Heart left ventricle (tissue), 16 donors: ENCODE measurements at regions not wholly inside any gene's neighbourhood (a gene's known extent, or its start where the extent isn't known, plus 50 kb on each side); places are given as distances from the start of the nearest gene placed in this dataset.

ENCODE experiments used
- ATAC-seq, 4 donors: fragments of 200-7000 bp; cut with Tn5 transposase; one replicate each; pipeline ENCODE4 v1.9.1; 2020 to 2022; ENCODE audit warnings: moderate library complexity in 4 of 4, mild to moderate bottlenecking in 3 of 4, moderate number of reproducible peaks in 1 of 4
- DNase-seq, 5 donors: peaks; one replicate each; pipeline ENCODE4 v3.0.0-alpha.2; 2020
- H3K27ac ChIP-seq, 12 donors: fragments of 200-600 bp; sonication (generic) in 4 of 12; one replicate each; pipeline versions ENCODE4 v1.5.0 to v1.8.0; 2016 to 2022; ENCODE audit warnings: mild to moderate bottlenecking in 2 of 12
- H3K27me3 ChIP-seq, 9 donors: fragments of 200-600 bp; sonication (generic) in 2 of 9; one replicate each; pipeline versions ENCODE4 v1.5.1 to v1.8.0; 2016 to 2022; ENCODE audit warnings: mild to moderate bottlenecking in 3 of 9
- H3K36me3 ChIP-seq, 9 donors: fragments of 200-600 bp; sonication (generic) in 2 of 9; one replicate each; pipeline versions ENCODE4 v1.5.0 to v1.8.0; 2018 to 2022; ENCODE audit warnings: mild to moderate bottlenecking in 2 of 9
- H3K4me1 ChIP-seq, 12 donors: fragments of 200-600 bp; sonication (generic) in 4 of 12; one replicate each; pipeline versions ENCODE4 v1.5.0 to v1.8.0; 2016 to 2022; ENCODE audit warnings: mild to moderate bottlenecking in 3 of 12
- H3K4me3 ChIP-seq, 12 donors: fragments of 200-600 bp; sonication (generic) in 4 of 12; one replicate each; pipeline versions ENCODE4 v1.5.0 to v1.8.0; 2017 to 2022; ENCODE audit warnings: mild to moderate bottlenecking in 9 of 12, moderate library complexity in 4 of 12
- H3K9me3 ChIP-seq, 12 donors: fragments of 200-600 bp; sonication (generic) in 4 of 12; one replicate each; pipeline versions ENCODE4 v1.5.0 to v1.8.0; 2016 to 2022; ENCODE audit warnings: mild to moderate bottlenecking in 1 of 12
- CTCF ChIP-seq, 12 donors: fragments of 200-600 bp; sonication (generic) in 4 of 12; IDR thresholded peaks; one replicate each; pipeline versions ENCODE4 v1.5.0 to v1.8.0; 2018 to 2022; ENCODE audit warnings: antibody characterized with exemption in 12 of 12, mild to moderate bottlenecking in 5 of 12
- POLR2A ChIP-seq, 2 donors: fragments of 450-650 bp; IDR thresholded peaks; one replicate each; pipeline ENCODE4 v1.6.1; 2017; ENCODE audit warnings: antibody characterized with exemption in 2 of 2, mild to moderate bottlenecking in 2 of 2, moderate library complexity in 2 of 2
- WGBS, 4 donors: extraction: QIAGEN DNeasy Blood & Tissue Kit in 2 of 4; methylation state at CpG; one replicate each; pipeline versions ENCODE4 v1.1.5 to v1.1.7; 2013 to 2018; 5-methylcytosine and 5-hydroxymethylcytosine counted together
- intact Hi-C, 10 donors: fragments of 100-400 bp; cut with DNase I; formaldehyde crosslinking; loops; one replicate each; pipeline versions ENCODE4 v1.11.1 to v1.14.2; 2022
- donor health status: ischemic (EF 13 %, LVEDD 7.1; RV severe dilation, severe dysfunction).
- donor health status: healthy with polysubstance abuse.
- donor health status: DM: no; HTN: yes; CAD: no.
- donor health status: DM: no; HTN: no; CAD: no.
- donor health status: ischemic (EF 25% LVEDD 6.9; RV normal size, moderate dysfunction).
- donor health status: ischemic (EF 25% LVEDD 5.7; RV mildly dilated, moderate dysfunction).
- donor health status: healthy.
- donor health status: DM: yes; HTN: yes; CAD: no.
- donor health status: ischemic (EF 35%, LVEDD 5.7; RV mildly dilated, moderate dysfunction).
- donor health status: nonischemic (EF 11% LVEDD 7.7; RV severe dilation, severe dysfunction).
- donor health status: DM: yes; HTN: yes; CAD: no.
- donor health status: PGD.
- donor health status: ischemic (EF 29% LVEDD 5.4; RV normal size, mild dysfunction).
- donor health status: nonischemic (EF 23%, LVEDD 6.1; RV moderate dilation, normal function).

- 69 to 75% (median 71%) methylated on average over 4 of the region's 4 CpGs for WGBS, 4 donors
- intact Hi-C loops = no loop called here
Measured at GRCh38 chr3:106789276-106789675, 588.0 kb upstream of the CCDC54 start.

GRCh38 chr3:106792716-106793115 is 584.5 kb upstream of the CCDC54 start:
- intact Hi-C loops = no loop called here
- TF ChIP-seq CTCF (IDR thresholded peaks at IDR 0.05) (no peak), POLR2A (IDR thresholded peaks at IDR 0.05) (no peak)

More at GRCh38 chr3:106789276-106789675, 588.0 kb upstream of the CCDC54 start:
- no peak for ATAC-seq
- no peak for DNase-seq
- no peaks in the 10 kb centered on the region for H3K4me1 ChIP-seq
- H3K4me3 ChIP-seq = no peak overlapping the region
- no peaks in the 10 kb centered on the region for H3K27me3 ChIP-seq
- H3K27ac ChIP-seq = no peak overlapping the region
- TF ChIP-seq POLR2A (IDR thresholded peaks at IDR 0.05) = no peak
- no peak for TF ChIP-seq CTCF (IDR thresholded peaks at IDR 0.05)
- peaks cover 0 to 7% (median 0%) of the 10 kb centered on the region in 12 donors for H3K9me3 ChIP-seq
- H3K36me3 ChIP-seq = no peaks in the 10 kb centered on the region

GRCh38 chr3:106794442-106794841 is 582.8 kb upstream of the CCDC54 start:
- intact Hi-C loops = no loop called here
- DNase-seq = no peak
- no peak overlapping the region for H3K27ac ChIP-seq
- H3K36me3 ChIP-seq = no peaks in the 10 kb centered on the region
- WGBS, 4 donors = 90 to 93% (median 91%) methylated on average over 3 of the region's 3 CpGs
- no peaks in the 10 kb centered on the region for H3K27me3 ChIP-seq
- H3K4me3 ChIP-seq = no peak overlapping the region
- ATAC-seq = no peak
- TF ChIP-seq CTCF (IDR thresholded peaks at IDR 0.05) (no peak), POLR2A (IDR thresholded peaks at IDR 0.05) (no peak)
- H3K4me1 ChIP-seq = no peaks in the 10 kb centered on the region
- H3K9me3 ChIP-seq = peaks cover 0 to 7% (median 0%) of the 10 kb centered on the region in 12 donors

More at GRCh38 chr3:106792716-106793115, 584.5 kb upstream of the CCDC54 start:
- 92 to 95% (median 94%) methylated on average over 1 of the region's 1 CpG for WGBS, 4 donors
- no peak for ATAC-seq
- H3K27ac ChIP-seq = no peak overlapping the region
- H3K4me3 ChIP-seq = no peak overlapping the region
- DNase-seq = no peak
- H3K4me1 ChIP-seq = no peaks in the 10 kb centered on the region
- H3K9me3 ChIP-seq = peaks cover 0 to 7% (median 0%) of the 10 kb centered on the region in 12 donors
- H3K36me3 ChIP-seq = no peaks in the 10 kb centered on the region
- H3K27me3 ChIP-seq = no peaks in the 10 kb centered on the region

- 82 to 94% (median 86%) methylated on average over 1 of the region's 1 CpG for WGBS, 4 donors
- no peak for TF ChIP-seq POLR2A (IDR thresholded peaks at IDR 0.05)
- no peak for TF ChIP-seq CTCF (IDR thresholded peaks at IDR 0.05)
- Histone ChIP-seq H3K36me3 (no peaks in the 10 kb centered on the region), H3K4me3 (no peak overlapping the region), H3K4me1 (no peaks in the 10 kb centered on the region), H3K9me3 (peaks cover 0 to 7% (median 0%) of the 10 kb centered on the region in 12 donors), H3K27ac (no peak overlapping the region), H3K27me3 (no peaks in the 10 kb centered on the region)
- DNase-seq = no peak
- ATAC-seq = no peak
- intact Hi-C loops = no loop called here
Measured at GRCh38 chr3:106795553-106795952, 581.7 kb upstream of the CCDC54 start.
